Subcutaneous abdominal adipose tissue (tissue), 5 donors: ENCODE measurements at regions not wholly inside any gene's neighbourhood (a gene's known extent, or its start where the extent isn't known, plus 50 kb on each side); places are given as distances from the start of the nearest gene placed in this dataset.
A peak's percentile ranks its signal among the peaks of the same experiment; 100 is the strongest.
"Not testable (repeated sequence)": the region's sequence is repeated elsewhere in the genome, so short reads cannot be mapped to it uniquely, and the experiment has no call there.

Source experiments
- H3K27ac ChIP-seq: one replicate; pipeline ENCODE4 v1.7.0; 2013; ENCODE audit warnings: low read depth, mild to moderate bottlenecking, inconsistent platforms, low read length, moderate library complexity
- H3K27me3 ChIP-seq, 5 donors: one replicate each; pipeline ENCODE4 v1.7.0; 2013; ENCODE audit warnings: low read length in 5 of 5, inconsistent platforms in 1 of 5; ENCODE audit not compliant: control insufficient read depth in 5 of 5, insufficient read depth in 4 of 5
- H3K36me3 ChIP-seq, 5 donors: one replicate each; pipeline ENCODE4 v1.7.0; 2013; ENCODE audit warnings: low read length in 5 of 5; ENCODE audit not compliant: control insufficient read depth in 5 of 5, insufficient read depth in 5 of 5
- H3K4me1 ChIP-seq, 5 donors: one replicate each; pipeline ENCODE4 v1.7.0; 2013; ENCODE audit warnings: low read length in 5 of 5, mild to moderate bottlenecking in 3 of 5, moderate library complexity in 1 of 5; ENCODE audit not compliant: control insufficient read depth in 5 of 5, insufficient read depth in 5 of 5
- H3K4me3 ChIP-seq, 5 donors: one replicate each; pipeline ENCODE4 v1.7.0; 2013; ENCODE audit warnings: low read length in 5 of 5, low read depth in 1 of 5
- H3K9ac ChIP-seq, 5 donors: one replicate each; pipeline ENCODE4 v1.7.0; 2013; ENCODE audit warnings: low read length in 5 of 5, mild to moderate bottlenecking in 4 of 5, moderate library complexity in 3 of 5
- H3K9me3 ChIP-seq, 5 donors: one replicate each; pipeline ENCODE4 v1.7.0; 2013; ENCODE audit warnings: low read length in 5 of 5; ENCODE audit not compliant: control insufficient read depth in 5 of 5
- donor health status: healthy.
- donor health status: healthy.
- donor health status: healthy.
- donor health status: healthy.
- donor health status: healthy.

- H3K36me3 ChIP-seq = no peaks in the 10 kb centered on the region
- H3K4me3 ChIP-seq = no peak overlapping the region
- H3K27me3 ChIP-seq = peaks cover 0 to 4% (median 0%) of the 10 kb centered on the region in 5 donors
- no peak overlapping the region for H3K27ac ChIP-seq
- H3K9ac ChIP-seq = no peak overlapping the region
- H3K4me1 ChIP-seq = no peaks in the 10 kb centered on the region
- H3K9me3 ChIP-seq = peaks cover 0 to 6% (median 3%) of the 10 kb centered on the region in 5 donors
Measured at GRCh38 chr13:60258349-60258748, 94.6 kb upstream of the DIAPH3 start.

- H3K27ac ChIP-seq = no peak overlapping the region
- H3K4me1 ChIP-seq = no peaks in the 10 kb centered on the region
- H3K9ac ChIP-seq = no peak overlapping the region
- H3K9me3 ChIP-seq = peaks cover 0 to 6% (median 3%) of the 10 kb centered on the region in 5 donors
- H3K36me3 ChIP-seq = no peaks in the 10 kb centered on the region
- no peak overlapping the region for H3K4me3 ChIP-seq
- peaks cover 0 to 4% (median 0%) of the 10 kb centered on the region in 5 donors for H3K27me3 ChIP-seq
Measured at GRCh38 chr13:60260440-60260839, 96.7 kb upstream of the DIAPH3 start.

DNA sequence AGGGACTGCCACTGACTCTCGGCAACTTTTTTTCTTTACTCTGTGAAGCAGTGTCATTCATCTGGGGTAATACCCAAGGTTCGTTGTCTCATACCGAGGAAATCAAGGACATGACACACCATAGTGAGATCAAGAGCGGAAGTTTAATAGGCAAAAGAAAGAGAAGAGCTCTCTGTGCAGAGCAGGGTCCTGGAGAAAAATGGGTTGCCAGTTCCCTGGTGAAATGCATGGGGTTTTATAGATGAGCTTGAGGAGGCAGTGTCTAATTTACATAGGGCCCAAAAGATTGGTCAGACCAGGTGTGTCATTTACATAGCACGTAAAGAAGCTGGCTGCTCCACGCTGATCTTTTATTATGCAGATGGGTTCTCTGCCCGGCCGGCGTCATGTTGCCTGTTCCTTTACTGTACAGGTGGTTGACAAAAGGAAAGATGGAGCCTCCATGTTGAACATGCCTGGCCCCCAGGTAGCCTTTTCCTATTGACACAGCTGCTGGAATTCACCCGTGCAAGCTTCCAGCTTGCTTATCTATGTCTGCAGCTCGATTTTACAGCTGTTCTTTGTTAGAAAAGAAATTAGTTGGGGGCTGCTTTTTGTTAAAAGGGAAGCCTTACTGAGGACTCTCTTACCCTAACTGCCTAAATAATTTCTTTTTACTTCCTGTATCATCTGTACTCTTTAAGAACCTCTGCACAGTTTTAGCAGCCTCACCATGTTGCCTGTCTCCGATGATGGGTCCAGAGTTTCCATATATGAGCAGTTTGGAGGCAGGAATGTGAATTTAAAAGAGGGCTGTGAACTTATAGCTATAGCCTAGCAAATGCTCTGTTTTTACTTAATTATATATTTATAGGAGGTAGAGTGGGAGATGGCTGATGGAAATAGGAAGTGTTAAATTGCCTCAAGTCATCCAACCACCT is 98.0 kb upstream of the DIAPH3 start:
- no peak overlapping the region for H3K27ac ChIP-seq
- peaks cover 0 to 3% (median under 1%) of the 10 kb centered on the region in 5 donors for H3K9me3 ChIP-seq
- peaks cover 0 to 4% (median 0%) of the 10 kb centered on the region in 5 donors for H3K27me3 ChIP-seq
- no peaks in the 10 kb centered on the region for H3K36me3 ChIP-seq
- no peak overlapping the region for H3K4me3 ChIP-seq
- H3K4me1 ChIP-seq = no peaks in the 10 kb centered on the region
- no peak overlapping the region for H3K9ac ChIP-seq

DNA sequence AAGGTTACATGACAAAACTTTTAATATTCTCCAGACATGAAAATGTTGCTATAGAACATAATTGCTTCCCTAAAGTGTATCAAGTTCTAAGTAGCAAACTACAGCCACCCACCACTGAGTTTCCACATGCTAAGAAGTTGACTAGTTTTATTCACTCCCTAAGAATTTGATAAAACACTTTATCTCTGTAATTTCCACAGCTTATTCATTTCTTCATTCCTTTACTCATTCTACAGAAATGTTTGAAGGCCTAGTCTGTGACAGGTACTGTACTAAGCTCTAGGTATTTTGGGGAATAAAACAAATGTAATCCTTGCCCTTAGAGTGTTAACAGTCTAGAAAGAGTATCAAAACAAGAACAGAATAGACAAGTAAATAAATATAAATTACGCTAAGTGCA is 101.8 kb upstream of the DIAPH3 start:
- Histone ChIP-seq H3K27me3 (peaks cover 0 to 2% (median 0%) of the 10 kb centered on the region in 5 donors), H3K36me3 (no peaks in the 10 kb centered on the region), H3K9ac (no peak overlapping the region), H3K9me3 (no peaks in the 10 kb centered on the region), H3K4me1 (peaks cover 0 to 4% (median 0%) of the 10 kb centered on the region in 5 donors), H3K27ac (no peak overlapping the region), H3K4me3 (no peak overlapping the region)

GRCh38 chr13:60267498-60268202 is 103.9 kb upstream of the DIAPH3 start:
- H3K27me3 ChIP-seq = no peaks in the 10 kb centered on the region
- peak overlapping the region; percentile 45 to 79 (median 63) for H3K4me3 ChIP-seq
- no peak overlapping the region for H3K9ac ChIP-seq
- no peaks in the 10 kb centered on the region for H3K36me3 ChIP-seq
- peaks cover 0 to 4% (median 0%) of the 10 kb centered on the region in 5 donors for H3K4me1 ChIP-seq
- no peaks in the 10 kb centered on the region for H3K9me3 ChIP-seq
- no peak overlapping the region for H3K27ac ChIP-seq

DNA sequence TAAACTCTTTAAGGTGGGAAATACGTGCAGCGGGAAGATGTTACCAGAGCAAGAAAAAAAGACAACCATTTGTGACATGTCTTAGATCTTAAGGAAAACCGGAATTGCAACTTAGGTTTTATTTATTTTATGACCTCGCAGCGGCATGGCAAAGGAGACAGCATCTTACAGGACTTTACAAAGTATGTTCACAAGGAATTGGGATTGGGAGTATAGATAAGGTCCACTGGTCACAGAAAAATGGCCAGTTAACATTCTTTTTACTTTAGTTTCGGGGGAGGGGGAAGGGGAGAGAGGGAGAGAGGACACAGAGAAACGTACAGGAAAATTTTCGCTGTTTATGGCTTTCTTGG is 104.5 kb upstream of the DIAPH3 start:
- H3K4me3 ChIP-seq = peak overlapping the region in 4 of 5 donors; percentile 45 to 79 (median 64)
- no peaks in the 10 kb centered on the region for H3K9me3 ChIP-seq
- H3K36me3 ChIP-seq = no peaks in the 10 kb centered on the region
- H3K4me1 ChIP-seq = peaks cover 0 to 4% (median 0%) of the 10 kb centered on the region in 5 donors
- no peak overlapping the region for H3K9ac ChIP-seq
- H3K27ac ChIP-seq = no peak overlapping the region
- H3K27me3 ChIP-seq = no peaks in the 10 kb centered on the region

- Histone ChIP-seq H3K27me3 (no peaks in the 10 kb centered on the region), H3K9me3 (no peaks in the 10 kb centered on the region), H3K36me3 (no peaks in the 10 kb centered on the region), H3K4me3 (no peak overlapping the region), H3K9ac (no peak overlapping the region), H3K27ac (no peak overlapping the region), H3K4me1 (no peaks in the 10 kb centered on the region)
Measured at GRCh38 chr13:60273971-60274527, 110.3 kb upstream of the DIAPH3 start.

GRCh38 chr13:60274655-60275054 is 110.9 kb upstream of the DIAPH3 start:
- Histone ChIP-seq H3K4me3 (no peak overlapping the region), H3K27me3 (no peaks in the 10 kb centered on the region), H3K27ac (no peak overlapping the region), H3K9me3 (no peaks in the 10 kb centered on the region), H3K36me3 (no peaks in the 10 kb centered on the region), H3K4me1 (no peaks in the 10 kb centered on the region), H3K9ac (no peak overlapping the region)

- Histone ChIP-seq H3K4me3 (no peak overlapping the region), H3K36me3 (no peaks in the 10 kb centered on the region), H3K27ac (no peak overlapping the region), H3K27me3 (no peaks in the 10 kb centered on the region), H3K9me3 (no peaks in the 10 kb centered on the region), H3K4me1 (no peaks in the 10 kb centered on the region), H3K9ac (no peak overlapping the region)
Measured at GRCh38 chr13:60275208-60275607, 111.5 kb upstream of the DIAPH3 start.

DNA sequence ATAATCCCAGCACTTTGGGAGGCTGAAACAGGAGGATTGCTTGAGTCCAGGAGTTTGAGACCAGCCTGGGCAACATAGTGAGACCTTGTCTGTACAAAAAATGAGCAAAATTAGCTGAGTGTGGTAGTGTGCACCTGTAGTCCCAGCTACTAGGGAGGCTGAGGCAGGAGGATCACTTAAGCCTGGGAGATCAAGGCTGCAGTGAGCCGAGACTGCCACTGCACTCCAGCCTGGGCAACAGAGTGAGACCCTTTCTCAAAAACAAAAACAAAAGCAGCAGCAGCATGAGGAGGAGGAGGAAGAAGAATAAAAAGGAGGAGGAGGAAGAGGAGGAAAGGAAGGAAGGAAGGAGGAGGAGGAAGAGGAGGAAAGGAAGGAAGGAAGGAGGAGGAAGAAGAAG is 116.5 kb upstream of the TDRD3 start:
- not testable (repeated sequence) for H3K4me3 ChIP-seq, H3K27ac ChIP-seq, H3K27me3 ChIP-seq, H3K9ac ChIP-seq, H3K4me1 ChIP-seq, H3K9me3 ChIP-seq, H3K36me3 ChIP-seq
